GM18873 (cell line): ENCODE measurements at regions not wholly inside any gene's neighbourhood (a gene's known extent, or its start where the extent isn't known, plus 50 kb on each side); places are given as distances from the start of the nearest gene placed in this dataset.

Experiments used
- ATAC-seq: cut with Tn5 transposase; IDR thresholded peaks from one replicate; pipeline ENCODE4 v1.9.1; 2021; ENCODE audit warnings: mild to moderate bottlenecking, moderate library complexity, moderate number of reproducible peaks; ENCODE audit not compliant: unreplicated experiment, low FRiP score

- ATAC-seq = no peak
Measured at GRCh38 chr13:80239116-80239515, 101.8 kb downstream of the SPRY2 start.

DNA sequence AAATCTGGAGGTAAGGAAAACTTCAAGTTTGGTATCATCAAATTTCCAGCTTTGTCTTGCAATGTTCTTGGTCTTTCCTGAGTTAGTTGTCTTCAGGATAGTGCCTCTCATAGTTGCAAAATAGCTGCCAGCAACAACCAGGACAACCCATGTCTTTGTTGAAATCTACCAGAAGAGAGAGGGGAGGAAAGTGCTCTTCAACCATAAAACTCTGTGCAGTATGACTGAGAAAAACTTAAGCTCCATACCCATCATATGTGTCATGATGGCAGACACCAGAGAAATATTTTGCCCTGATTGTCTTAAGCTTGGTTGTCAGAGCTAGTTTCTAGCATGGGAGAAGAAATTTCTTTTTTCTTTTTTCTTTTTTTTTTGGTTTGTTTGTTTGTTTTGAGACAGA, 103.3 kb downstream of the SPRY2 start:
- ATAC-seq = no peak

DNA sequence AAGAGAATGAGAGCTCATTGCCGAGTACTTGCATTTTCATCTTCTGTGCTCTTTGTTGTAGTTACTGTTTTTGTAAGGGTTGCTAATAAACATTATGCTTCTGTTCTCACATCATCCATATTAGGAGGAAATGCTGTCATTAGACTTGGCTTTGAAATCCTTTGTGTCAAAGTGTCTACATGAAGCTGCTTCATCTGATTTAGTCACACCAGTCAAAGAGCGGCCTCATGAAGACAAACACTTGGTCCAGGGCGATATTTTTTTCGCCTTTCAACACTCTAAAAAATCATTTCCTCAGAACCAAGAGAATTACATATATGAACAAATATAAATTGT, 105.0 kb downstream of the SPRY2 start:
- no peak for ATAC-seq

DNA sequence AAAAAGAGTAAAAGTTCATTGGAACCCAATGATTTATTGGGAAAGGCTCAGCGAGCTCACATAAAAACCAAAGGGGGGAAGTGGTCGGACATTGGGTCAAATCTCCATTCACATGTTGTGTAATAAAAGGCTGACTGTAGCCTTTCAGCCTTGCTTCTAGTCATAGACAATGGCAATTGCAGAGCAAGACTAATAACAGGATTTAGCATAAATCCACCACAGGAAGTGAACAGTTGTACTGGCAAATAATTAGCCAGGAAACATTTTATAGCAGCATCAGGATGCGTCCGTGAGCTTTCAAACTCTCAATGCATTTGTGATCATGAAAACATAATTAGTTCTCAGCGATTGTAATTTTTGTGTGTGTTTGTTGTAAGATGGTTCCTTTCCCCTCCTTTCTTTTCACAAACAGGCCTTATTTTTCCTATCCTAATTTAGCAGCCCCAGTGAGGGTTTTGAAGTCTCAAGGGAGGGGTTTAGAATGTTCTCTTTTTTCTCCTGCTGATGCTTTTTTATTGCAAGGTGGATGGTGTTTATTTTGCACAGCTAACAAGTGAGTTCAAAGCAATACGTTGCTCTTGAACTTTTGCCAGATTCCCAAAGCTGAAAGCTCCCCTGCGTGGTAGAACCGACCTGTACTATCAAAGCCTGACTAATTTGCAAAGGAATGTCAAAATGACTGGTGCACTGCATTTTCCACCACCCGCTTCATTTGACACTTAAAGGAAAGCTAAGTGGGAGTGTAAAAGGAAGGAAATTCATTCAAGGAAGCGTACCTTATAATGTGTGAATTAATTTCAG, 105.6 kb downstream of the SPRY2 start:
- no peak for ATAC-seq

GRCh38 chr13:80227645-80228044, 113.3 kb downstream of the SPRY2 start:
- no peak for ATAC-seq

DNA sequence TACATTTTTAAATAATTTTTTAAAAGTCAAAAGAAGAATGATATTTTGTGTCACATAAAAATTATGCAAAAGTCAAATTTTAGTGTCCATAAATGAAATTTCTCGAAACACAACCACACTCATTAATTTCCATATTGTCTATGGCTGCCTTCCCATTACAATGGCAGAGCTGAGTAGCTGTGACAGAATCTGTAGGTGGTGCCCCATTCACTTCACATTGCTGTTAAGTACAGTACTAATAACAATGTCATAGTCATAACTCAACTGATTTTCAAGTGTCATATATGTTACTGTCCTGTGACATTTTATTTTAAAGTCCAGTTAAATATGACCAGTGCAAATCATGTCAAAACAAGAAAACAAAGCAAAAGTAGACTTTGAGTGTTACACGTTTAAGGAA, 114.3 kb downstream of the SPRY2 start:
- no peak for ATAC-seq

DNA sequence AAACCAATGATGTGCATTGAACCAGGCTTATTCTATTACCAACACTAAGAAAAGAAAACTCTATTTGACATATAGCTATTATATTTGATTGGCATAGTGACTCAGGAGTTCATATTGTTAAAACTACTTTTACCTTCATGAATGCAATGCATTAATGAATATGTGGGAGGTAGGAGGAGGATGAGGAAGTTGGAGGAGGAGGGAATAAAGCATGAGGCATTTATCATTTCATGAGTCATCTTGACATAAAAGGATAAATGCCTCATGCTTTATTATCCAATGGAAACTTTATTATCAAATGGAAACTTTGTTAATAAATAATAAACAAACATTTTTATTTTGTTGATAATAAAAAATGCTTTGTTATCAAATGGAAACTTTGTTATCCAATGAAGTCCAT, 116.5 kb downstream of the SPRY2 start:
- no peak for ATAC-seq

DNA sequence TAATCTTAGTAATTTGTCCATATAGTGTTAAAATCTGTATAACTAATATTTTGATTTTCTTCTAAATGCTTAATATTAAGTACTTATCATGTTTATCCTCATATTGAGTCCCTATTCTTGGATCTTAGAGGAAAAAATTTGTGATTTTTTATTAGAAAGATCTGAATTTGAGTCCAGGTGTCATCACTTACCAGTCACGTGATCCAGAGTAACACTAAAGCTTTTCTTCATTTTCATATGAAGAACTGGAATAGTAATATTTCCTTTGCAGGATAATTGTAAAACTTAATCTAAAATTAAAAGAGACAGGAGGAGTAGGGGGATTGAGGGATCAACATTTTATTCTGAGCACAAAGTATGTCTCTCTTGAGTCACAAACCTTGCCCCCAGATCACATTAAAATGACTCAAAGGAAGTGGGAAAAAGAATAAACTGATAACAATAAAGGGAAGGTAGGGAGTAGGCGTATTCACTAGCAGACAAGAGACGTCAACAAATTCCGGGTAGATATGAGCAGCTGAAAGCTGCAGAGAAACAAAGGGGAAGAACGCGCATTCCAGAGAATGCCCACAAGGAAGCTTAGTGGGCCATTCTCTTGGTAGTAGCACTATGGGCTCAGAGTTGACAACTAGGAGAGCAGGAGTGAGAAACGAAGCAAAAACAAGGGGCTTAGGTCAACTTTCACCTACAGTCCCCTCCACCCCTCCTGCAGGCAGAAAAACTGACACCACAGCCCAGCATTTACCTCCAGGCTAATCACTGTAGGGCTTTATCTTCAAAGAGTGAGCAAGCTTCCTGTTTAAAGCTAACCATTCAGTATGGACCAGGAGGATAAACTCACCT, 123.1 kb downstream of the SPRY2 start:
- no peak for ATAC-seq

GRCh38 chr13:80215368-80215767, 125.6 kb downstream of the SPRY2 start:
- ATAC-seq = no peak

- ATAC-seq = no peak
Measured at GRCh38 chr13:80214521-80214991, 126.4 kb downstream of the SPRY2 start.

GRCh38 chr13:80214050-80214449, 126.9 kb downstream of the SPRY2 start:
- no peak for ATAC-seq

- ATAC-seq = no peak
Measured at GRCh38 chr13:80213201-80213600, 127.7 kb downstream of the SPRY2 start.

DNA sequence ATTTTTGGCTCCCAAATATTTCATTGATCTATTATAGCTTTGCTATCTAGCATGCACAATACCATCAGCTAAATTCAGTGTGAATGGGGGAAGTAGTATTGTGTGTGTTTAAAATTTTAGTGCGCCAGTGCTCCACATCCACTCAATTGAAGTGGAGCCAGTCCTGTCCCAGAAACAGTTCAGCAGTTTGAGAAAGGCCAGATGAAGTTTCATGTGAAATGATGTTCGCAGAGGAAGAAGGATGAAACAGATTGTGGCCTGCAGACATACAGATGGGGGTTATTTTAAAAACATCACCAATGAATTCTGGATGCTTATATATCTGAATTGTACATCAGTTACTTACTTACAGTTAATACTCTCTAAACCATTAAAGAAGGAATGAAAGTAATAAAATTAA, 129.4 kb downstream of the SPRY2 start:
- ATAC-seq = no peak

GRCh38 chr13:80204642-80205041, 136.3 kb downstream of the SPRY2 start:
- ATAC-seq = no peak

DNA sequence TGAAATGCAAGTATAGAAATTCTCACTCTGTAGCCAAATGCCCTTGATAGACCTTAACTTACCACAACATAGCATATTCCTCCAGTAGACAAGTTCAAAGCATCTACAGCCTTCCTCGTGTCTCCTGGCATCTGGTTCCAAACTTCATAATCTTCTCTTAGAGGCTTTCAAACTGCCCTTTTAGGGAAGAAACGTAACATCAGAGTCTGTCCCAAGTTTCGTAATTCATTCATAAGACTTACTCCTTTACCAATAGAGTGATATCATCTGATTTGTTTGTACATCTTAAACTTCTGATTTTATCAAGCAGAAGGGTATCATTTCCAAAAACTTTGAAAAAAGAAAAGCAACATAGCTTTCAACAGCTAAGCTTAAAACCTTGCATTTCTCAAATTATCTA, 137.4 kb downstream of the SPRY2 start:
- no peak for ATAC-seq

- no peak for ATAC-seq
Measured at GRCh38 chr13:80201694-80202468, 139.0 kb downstream of the SPRY2 start.

- ATAC-seq = no peak
Measured at GRCh38 chr13:80199585-80200292, 141.2 kb downstream of the SPRY2 start.

GRCh38 chr13:80199067-80199466, 141.9 kb downstream of the SPRY2 start:
- no peak for ATAC-seq

GRCh38 chr13:80196756-80197155, 144.2 kb downstream of the SPRY2 start:
- no peak for ATAC-seq

- ATAC-seq = no peak
Measured at GRCh38 chr13:80195649-80196048, 145.3 kb downstream of the SPRY2 start.
